Endodermal cell (in vitro differentiated cells): ENCODE measurements at regions not wholly inside any gene's neighbourhood (a gene's known extent, or its start where the extent isn't known, plus 50 kb on each side); places are given as distances from the start of the nearest gene placed in this dataset.

Experiments
- DNase-seq: peaks from one replicate; pipeline ENCODE4 v3.0.0-alpha.2; 2017
- H3K27ac ChIP-seq: 2 replicates; pipeline ENCODE4 v1.5.1; 2013; ENCODE audit warnings: mild to moderate bottlenecking, low read depth, low read length, moderate library complexity
- H3K27me3 ChIP-seq: 2 replicates; pipeline ENCODE4 v1.6.1; 2013; ENCODE audit warnings: mild to moderate bottlenecking, low read length, moderate library complexity; ENCODE audit not compliant: insufficient read depth, control insufficient read depth, poor library complexity, severe bottlenecking
- H3K36me3 ChIP-seq: 2 replicates; pipeline ENCODE4 v1.7.0; 2013; ENCODE audit warnings: mild to moderate bottlenecking, low read length, moderate library complexity; ENCODE audit not compliant: control insufficient read depth, insufficient read depth
- H3K4me1 ChIP-seq: one replicate; pipeline ENCODE4 v1.7.0; 2013; ENCODE audit warnings: low read length; ENCODE audit not compliant: control insufficient read depth, insufficient read depth
- H3K4me3 ChIP-seq: 2 replicates; pipeline ENCODE4 v1.5.1; 2013; ENCODE audit warnings: mild to moderate bottlenecking, low read length, moderate library complexity
- H3K9ac ChIP-seq: 2 replicates; pipeline ENCODE4 v1.6.1; 2013; ENCODE audit warnings: mild to moderate bottlenecking, low read length, moderate library complexity; ENCODE audit not compliant: poor library complexity, severe bottlenecking; ENCODE audit errors: extremely low read depth
- H3K9me3 ChIP-seq: 2 replicates; pipeline ENCODE4 v1.6.1; 2013; ENCODE audit warnings: mild to moderate bottlenecking, low read length, moderate library complexity; ENCODE audit not compliant: control insufficient read depth
- H3K27ac Mint-ChIP-seq: 2 replicates; pipeline ENCODE4 v1.8.0; 2020; ENCODE audit warnings: mixed read lengths
- H3K27me3 Mint-ChIP-seq: 2 replicates; pipeline ENCODE4 v1.8.0; 2021; ENCODE audit warnings: mild to moderate bottlenecking, mixed read lengths; ENCODE audit not compliant: insufficient read depth
- H3K36me3 Mint-ChIP-seq: 2 replicates; pipeline ENCODE4 v1.8.0; 2020; ENCODE audit warnings: low read depth, mixed read lengths
- H3K4me1 Mint-ChIP-seq: 2 replicates; pipeline ENCODE4 v1.8.0; 2020; ENCODE audit warnings: mixed read lengths
- H3K4me3 Mint-ChIP-seq: 2 replicates; pipeline ENCODE4 v1.8.0; 2020; ENCODE audit warnings: mild to moderate bottlenecking, moderate library complexity, mixed read lengths
- H3K9me3 Mint-ChIP-seq: 2 replicates; pipeline ENCODE4 v1.8.0; 2020; ENCODE audit warnings: mild to moderate bottlenecking, mixed read lengths
- WGBS, 2 experiments: methylation state at CpG; one replicate each; pipeline versions ENCODE4 v1.1.5 to v1.1.7; 2013; ENCODE audit warnings: missing lambda C conversion rate in 2 of 2, mixed read lengths in 1 of 2; ENCODE audit not compliant: insufficient coverage in 1 of 2, insufficient read length in 1 of 2; 5-methylcytosine and 5-hydroxymethylcytosine counted together
- TF ChIP-seq, protein P1 (sequence below): fragments of 200-600 bp; sonication (generic); conservative IDR thresholded peaks from 2 replicates; pipeline ENCODE4 v1.5.0; 2021; ENCODE audit warnings: antibody characterized with exemption, mild to moderate bottlenecking

DNA sequence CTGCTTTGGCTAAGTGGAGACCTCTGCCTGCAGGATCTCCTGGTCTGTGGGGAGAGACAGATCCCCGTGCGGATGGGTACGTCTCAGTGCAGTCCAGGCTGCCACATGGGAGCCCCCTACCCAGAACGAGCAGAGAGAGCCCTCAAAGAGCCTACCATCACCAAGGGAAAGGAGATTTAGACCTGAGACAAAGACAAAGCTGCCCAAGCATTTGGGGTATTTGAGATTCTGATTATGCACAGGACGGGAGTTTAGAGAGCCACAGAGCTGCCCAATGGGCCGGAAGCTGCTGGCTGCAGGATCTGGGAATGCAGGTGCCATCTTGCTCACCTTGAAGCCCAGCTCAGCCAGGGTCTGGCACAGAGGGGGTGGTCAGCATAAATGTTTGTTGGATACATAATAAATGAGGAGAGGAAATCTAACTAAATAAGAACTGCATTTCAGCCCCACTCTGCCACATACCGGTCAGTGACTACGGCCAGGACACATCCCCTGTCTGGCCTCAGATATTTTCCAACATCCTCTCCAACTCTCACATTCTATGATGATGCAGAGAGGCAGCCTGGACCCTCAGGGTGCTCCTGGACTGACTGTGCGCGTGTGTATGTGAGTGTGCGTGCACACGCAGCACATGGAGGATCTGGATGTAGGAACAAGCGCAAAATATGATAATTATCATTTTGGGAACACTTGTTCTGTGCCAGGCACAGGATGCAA, 157.8 kb downstream of the FGF18 start:
- 92 to 94% methylated on average over 6 to 13 of the region's 13 CpGs for WGBS, 2 experiments
- Histone ChIP-seq H3K4me1 (no peaks in the 10 kb centered on the region), H3K9me3 (no peaks in the 10 kb centered on the region), H3K27ac (no peak overlapping the region), H3K9ac (no peak overlapping the region), H3K27me3 (no peaks in the 10 kb centered on the region), H3K4me3 (no peak overlapping the region), H3K36me3 (no peaks in the 10 kb centered on the region)
- TF ChIP-seq, protein P1, sequence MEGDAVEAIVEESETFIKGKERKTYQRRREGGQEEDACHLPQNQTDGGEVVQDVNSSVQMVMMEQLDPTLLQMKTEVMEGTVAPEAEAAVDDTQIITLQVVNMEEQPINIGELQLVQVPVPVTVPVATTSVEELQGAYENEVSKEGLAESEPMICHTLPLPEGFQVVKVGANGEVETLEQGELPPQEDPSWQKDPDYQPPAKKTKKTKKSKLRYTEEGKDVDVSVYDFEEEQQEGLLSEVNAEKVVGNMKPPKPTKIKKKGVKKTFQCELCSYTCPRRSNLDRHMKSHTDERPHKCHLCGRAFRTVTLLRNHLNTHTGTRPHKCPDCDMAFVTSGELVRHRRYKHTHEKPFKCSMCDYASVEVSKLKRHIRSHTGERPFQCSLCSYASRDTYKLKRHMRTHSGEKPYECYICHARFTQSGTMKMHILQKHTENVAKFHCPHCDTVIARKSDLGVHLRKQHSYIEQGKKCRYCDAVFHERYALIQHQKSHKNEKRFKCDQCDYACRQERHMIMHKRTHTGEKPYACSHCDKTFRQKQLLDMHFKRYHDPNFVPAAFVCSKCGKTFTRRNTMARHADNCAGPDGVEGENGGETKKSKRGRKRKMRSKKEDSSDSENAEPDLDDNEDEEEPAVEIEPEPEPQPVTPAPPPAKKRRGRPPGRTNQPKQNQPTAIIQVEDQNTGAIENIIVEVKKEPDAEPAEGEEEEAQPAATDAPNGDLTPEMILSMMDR = no peak
- Mint-ChIP-seq H3K27me3 (peaks cover 3% of the 10 kb centered on the region), H3K9me3 (peaks cover 6% of the 10 kb centered on the region), H3K4me3 (no peak overlapping the region), H3K4me1 (peaks cover 6% of the 10 kb centered on the region), H3K36me3 (no peaks in the 10 kb centered on the region), H3K27ac (no peak overlapping the region)
- no peak for DNase-seq

DNA sequence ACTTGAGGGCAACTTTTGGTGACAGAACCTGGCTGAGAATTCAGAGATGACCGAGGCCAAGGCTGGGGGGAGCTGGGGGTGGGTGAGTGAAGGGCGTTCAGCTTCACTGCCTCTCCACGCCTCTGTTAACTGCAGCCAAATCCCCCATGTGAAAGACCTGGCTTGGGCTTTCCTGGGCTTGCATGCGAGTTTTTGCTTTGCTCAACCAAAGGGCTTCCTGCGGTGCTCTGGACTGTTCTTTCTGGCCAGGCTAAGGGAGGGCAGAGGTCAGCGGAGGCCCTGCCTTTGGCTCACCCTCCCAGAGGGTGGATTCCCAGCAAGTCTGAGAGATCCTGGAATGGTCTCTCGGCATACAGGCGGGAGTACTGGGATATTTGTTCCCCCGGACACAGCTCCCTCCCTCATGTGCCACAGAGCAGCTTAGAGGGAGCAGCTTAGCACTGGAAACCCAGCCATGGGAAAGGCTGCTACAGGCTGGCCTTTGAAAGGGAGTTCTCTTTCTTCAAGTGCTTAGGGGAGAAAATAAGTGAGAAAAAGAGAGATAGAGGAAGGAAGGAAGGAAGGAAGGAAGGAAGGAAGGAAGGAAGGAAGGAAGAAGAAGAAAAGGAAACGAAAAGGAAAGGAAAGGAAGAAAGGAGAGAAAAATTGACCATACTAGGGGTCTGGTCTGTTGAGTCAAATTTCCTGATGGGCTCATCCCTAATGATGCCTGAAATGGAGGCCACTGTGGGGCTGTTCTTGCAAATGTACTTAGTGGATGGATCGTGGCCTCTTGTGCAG, 158.8 kb downstream of the FGF18 start:
- Histone ChIP-seq H3K9ac (no peak overlapping the region), H3K27me3 (no peaks in the 10 kb centered on the region), H3K27ac (peak overlapping the region; percentile 38), H3K36me3 (no peaks in the 10 kb centered on the region), H3K9me3 (no peaks in the 10 kb centered on the region), H3K4me1 (no peaks in the 10 kb centered on the region), H3K4me3 (no peak overlapping the region)
- no peak overlapping the region for H3K4me3 Mint-ChIP-seq
- no peak overlapping the region for H3K27ac Mint-ChIP-seq
- no peaks in the 10 kb centered on the region for H3K36me3 Mint-ChIP-seq
- H3K9me3 Mint-ChIP-seq = peaks cover 6% of the 10 kb centered on the region
- 57 to 75% methylated on average over 7 to 11 of the region's 11 CpGs for WGBS, 2 experiments
- DNase-seq = no peak
- peaks cover 6% of the 10 kb centered on the region for H3K4me1 Mint-ChIP-seq
- peaks cover 3% of the 10 kb centered on the region for H3K27me3 Mint-ChIP-seq
- TF ChIP-seq, protein P1 = no peak

DNA sequence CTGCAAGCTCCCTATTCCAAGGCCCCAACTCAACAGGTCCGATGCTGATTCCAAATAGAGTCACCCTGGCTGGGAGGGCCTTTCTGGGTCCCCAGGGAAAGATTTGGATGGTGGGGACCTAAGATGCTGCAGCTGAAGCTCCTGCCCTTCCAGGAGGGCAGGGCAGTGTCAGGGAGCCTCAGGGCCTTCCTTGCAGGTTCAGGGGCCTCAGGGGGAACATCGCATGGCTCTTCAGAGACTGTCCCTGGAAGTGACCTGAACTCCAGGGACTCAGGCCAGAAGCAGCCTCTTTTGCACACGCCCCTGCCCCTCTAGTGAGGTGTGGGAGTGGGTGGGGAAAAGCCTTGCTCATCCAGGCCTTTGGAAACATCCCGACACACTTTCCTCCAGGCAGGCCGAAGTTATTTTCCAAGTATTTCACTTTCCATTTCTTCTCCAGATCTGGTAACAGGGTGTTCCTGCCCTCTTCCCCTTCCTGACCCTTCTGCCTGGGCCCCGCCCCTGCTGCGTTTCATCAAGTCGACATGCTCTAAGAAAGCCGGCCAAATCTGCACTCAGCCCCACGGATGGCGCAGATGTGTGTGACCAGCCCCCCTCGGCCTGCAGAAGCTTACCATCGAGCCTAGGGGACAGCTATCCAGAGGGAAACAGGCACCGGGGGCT, 159.5 kb downstream of the FGF18 start:
- Histone ChIP-seq H3K27ac (no peak overlapping the region), H3K4me1 (no peaks in the 10 kb centered on the region), H3K4me3 (no peak overlapping the region), H3K9me3 (no peaks in the 10 kb centered on the region), H3K36me3 (no peaks in the 10 kb centered on the region), H3K27me3 (no peaks in the 10 kb centered on the region), H3K9ac (no peak overlapping the region)
- 90 to 93% methylated on average over 12 to 14 of the region's 14 CpGs for WGBS, 2 experiments
- Mint-ChIP-seq H3K27ac (no peak overlapping the region), H3K27me3 (peaks cover 3% of the 10 kb centered on the region), H3K9me3 (peaks cover 6% of the 10 kb centered on the region), H3K36me3 (no peaks in the 10 kb centered on the region), H3K4me3 (no peak overlapping the region), H3K4me1 (peaks cover 6% of the 10 kb centered on the region)
- no peak for DNase-seq
- TF ChIP-seq, protein P1 = no peak
